ENCODE measurements at regions not wholly inside any gene's neighbourhood (a gene's known extent, or its start where the extent isn't known, plus 50 kb on each side); places are given as distances from the start of the nearest gene placed in this dataset.
A peak's percentile ranks its signal among the peaks of the same experiment; 100 is the strongest.

GRCh38 chr6:85923013-85923430 lies 280.3 kb upstream of the SYNCRIP start (continued):
- no peak for TF ChIP-seq SAFB2 (CRISPR knock-in tag; IDR thresholded peaks at IDR 0.05; ENCODE audit: borderline replicate concordance, low read depth)
- no peak for TF ChIP-seq ATM (IDR thresholded peaks at IDR 0.05; ENCODE audit: borderline replicate concordance)
- peak; percentile 94 for TF ChIP-seq STAG1 (CRISPR knock-in tag; IDR thresholded peaks at IDR 0.05)
- TF ChIP-seq GRHL1 (CRISPR knock-in tag; conservative IDR thresholded peaks at IDR 0.05): no peak
- TF ChIP-seq MIXL1 (CRISPR knock-in tag; IDR thresholded peaks at IDR 0.05): peak; percentile 64; the same call in 1 of the 2 replicates
- TF ChIP-seq NFKBIZ (CRISPR knock-in tag; IDR thresholded peaks at IDR 0.05): no peak

GRCh38 chr6:85920782-85921181 lies 278.1 kb upstream of the SYNCRIP start:
- 8% methylated on average over 1 of the region's 1 CpG for WGBS (ENCODE audit: low lambda C conversion rate)
- H3K27me3 ChIP-seq (ENCODE audit: control insufficient read depth in 1 of 2, insufficient read depth in 2 of 2, low read length in 2 of 2): no peaks in the 10 kb centered on the region
- DNase-seq (ENCODE audit: low spot score): no peak
- H3K9me3 ChIP-seq (ENCODE audit: low read length): no peaks in the 10 kb centered on the region
- no peaks in the 10 kb centered on the region for H4K20me1 ChIP-seq (ENCODE audit: insufficient read depth, low read length)
- CTCF ChIA-PET (ENCODE audit: low intra/inter-chr PET ratio, low total read pairs): no interaction called here
- intact Hi-C loops (cut with micrococcal nuclease; ENCODE audit: unreplicated experiment): no loop called here
- in situ Hi-C loops (cut with HindIII; ENCODE audit: extremely low pct_ligation_motif_present, low pct_unique_long_range_greater_than_20kb): no loop called here
- no peak for ATAC-seq
- POLR2A ChIA-PET: no interaction called here
- H3K79me2 ChIP-seq (ENCODE audit: insufficient read depth, low read length): no peaks in the 10 kb centered on the region
- no peak overlapping the region for H3K4me2 ChIP-seq (ENCODE audit: low read depth, low read length)
- H3K4me3 ChIP-seq (replicated peaks in 1 of 3; ENCODE audit: insufficient read depth in 1 of 3, low read depth in 2 of 3, low read length in 3 of 3): no peak overlapping the region
- BruUV-seq (replicated peaks): no TSS peak
- no peak overlapping the region for H3K27ac ChIP-seq (ENCODE audit: extremely low read length, insufficient read depth, low read length)
- H2AFZ ChIP-seq (ENCODE audit: low read length): no peak overlapping the region
- no peak for FAIRE-seq
- H3K36me3 ChIP-seq (replicated peaks in 1 of 2; ENCODE audit: control insufficient read depth in 1 of 2, insufficient read depth in 2 of 2, low read length in 2 of 2): no peaks in the 10 kb centered on the region
- no peak overlapping the region for H3K9ac ChIP-seq (ENCODE audit: insufficient read depth, low read depth, low read length)
- no peaks in the 10 kb centered on the region for H3K4me1 ChIP-seq (ENCODE audit: insufficient read depth, low read length)
- TF ChIP-seq, protein P1, sequence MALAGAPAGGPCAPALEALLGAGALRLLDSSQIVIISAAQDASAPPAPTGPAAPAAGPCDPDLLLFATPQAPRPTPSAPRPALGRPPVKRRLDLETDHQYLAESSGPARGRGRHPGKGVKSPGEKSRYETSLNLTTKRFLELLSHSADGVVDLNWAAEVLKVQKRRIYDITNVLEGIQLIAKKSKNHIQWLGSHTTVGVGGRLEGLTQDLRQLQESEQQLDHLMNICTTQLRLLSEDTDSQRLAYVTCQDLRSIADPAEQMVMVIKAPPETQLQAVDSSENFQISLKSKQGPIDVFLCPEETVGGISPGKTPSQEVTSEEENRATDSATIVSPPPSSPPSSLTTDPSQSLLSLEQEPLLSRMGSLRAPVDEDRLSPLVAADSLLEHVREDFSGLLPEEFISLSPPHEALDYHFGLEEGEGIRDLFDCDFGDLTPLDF (CRISPR knock-in tag; IDR thresholded peaks at IDR 0.05): no peak
- TF ChIP-seq MZF1 (CRISPR knock-in tag; IDR thresholded peaks at IDR 0.05; ENCODE audit: borderline replicate concordance) (no peak), KLF13 (CRISPR knock-in tag; IDR thresholded peaks at IDR 0.05) (no peak), HES4 (CRISPR knock-in tag; IDR thresholded peaks at IDR 0.05; ENCODE audit: borderline replicate concordance) (no peak), SRY (CRISPR knock-in tag; IDR thresholded peaks at IDR 0.05) (no peak), NFIB (CRISPR knock-in tag; IDR thresholded peaks at IDR 0.05; ENCODE audit: borderline replicate concordance) (no peak), MIER3 (CRISPR knock-in tag; IDR thresholded peaks at IDR 0.05; ENCODE audit: borderline replicate concordance) (no peak), ZNF207 (IDR thresholded peaks at IDR 0.05; ENCODE audit: borderline replicate concordance) (no peak), SIX4 (CRISPR knock-in tag; IDR thresholded peaks at IDR 0.05) (no peak), ATF7 (IDR thresholded peaks at IDR 0.05) (no peak), ATF7 (CRISPR knock-in tag; IDR thresholded peaks at IDR 0.05) (no peak)
- TF ChIP-seq, protein P2, sequence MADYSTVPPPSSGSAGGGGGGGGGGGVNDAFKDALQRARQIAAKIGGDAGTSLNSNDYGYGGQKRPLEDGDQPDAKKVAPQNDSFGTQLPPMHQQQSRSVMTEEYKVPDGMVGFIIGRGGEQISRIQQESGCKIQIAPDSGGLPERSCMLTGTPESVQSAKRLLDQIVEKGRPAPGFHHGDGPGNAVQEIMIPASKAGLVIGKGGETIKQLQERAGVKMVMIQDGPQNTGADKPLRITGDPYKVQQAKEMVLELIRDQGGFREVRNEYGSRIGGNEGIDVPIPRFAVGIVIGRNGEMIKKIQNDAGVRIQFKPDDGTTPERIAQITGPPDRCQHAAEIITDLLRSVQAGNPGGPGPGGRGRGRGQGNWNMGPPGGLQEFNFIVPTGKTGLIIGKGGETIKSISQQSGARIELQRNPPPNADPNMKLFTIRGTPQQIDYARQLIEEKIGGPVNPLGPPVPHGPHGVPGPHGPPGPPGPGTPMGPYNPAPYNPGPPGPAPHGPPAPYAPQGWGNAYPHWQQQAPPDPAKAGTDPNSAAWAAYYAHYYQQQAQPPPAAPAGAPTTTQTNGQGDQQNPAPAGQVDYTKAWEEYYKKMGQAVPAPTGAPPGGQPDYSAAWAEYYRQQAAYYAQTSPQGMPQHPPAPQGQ (CRISPR knock-in tag; IDR thresholded peaks at IDR 0.05; ENCODE audit: borderline replicate concordance): no peak
- TF ChIP-seq, protein P3, sequence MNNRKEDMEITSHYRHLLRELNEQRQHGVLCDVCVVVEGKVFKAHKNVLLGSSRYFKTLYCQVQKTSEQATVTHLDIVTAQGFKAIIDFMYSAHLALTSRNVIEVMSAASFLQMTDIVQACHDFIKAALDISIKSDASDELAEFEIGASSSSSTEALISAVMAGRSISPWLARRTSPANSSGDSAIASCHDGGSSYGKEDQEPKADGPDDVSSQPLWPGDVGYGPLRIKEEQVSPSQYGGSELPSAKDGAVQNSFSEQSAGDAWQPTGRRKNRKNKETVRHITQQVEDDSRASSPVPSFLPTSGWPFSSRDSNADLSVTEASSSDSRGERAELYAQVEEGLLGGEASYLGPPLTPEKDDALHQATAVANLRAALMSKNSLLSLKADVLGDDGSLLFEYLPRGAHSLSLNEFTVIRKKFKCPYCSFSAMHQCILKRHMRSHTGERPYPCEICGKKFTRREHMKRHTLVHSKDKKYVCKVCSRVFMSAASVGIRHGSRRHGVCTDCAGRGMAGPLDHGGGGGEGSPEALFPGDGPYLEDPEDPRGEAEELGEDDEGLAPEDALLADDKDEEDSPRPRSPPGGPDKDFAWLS (CRISPR knock-in tag; IDR thresholded peaks at IDR 0.05; ENCODE audit: borderline replicate concordance): no peak
